ENCODE measurements at regions not wholly inside any gene's neighbourhood (a gene's known extent, or its start where the extent isn't known, plus 50 kb on each side); places are given as distances from the start of the nearest gene placed in this dataset.

DNA sequence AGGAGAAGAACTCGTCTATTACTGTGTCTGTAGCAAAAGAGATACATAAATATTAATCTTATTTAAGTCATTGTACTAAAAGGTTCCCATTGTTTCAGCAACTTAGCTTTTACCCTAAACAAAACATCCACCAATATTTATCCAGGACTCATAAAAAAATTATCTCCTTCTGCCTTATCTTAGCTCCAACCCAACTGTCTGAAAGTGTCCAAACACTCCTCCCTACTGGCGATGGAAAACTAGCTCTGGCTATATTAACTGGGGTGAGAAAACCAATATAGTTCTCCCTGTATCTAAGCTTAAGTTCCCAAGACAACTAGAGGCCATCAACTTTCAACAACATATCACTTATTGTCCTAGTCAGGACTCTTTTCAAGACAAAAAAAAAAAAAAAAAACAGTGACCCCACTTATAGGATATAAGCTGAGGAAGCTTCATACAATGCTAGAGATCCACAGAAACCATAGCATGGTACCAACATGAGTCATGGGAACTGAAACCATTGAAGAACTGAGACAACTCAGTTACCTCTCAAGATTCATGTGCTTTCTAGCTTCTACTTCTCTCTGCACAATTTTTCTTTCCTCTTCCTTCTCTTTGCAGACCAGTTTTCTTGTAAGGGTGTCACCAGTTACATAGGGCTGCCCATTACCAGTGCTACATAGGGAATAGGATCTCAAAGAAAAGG, 150.7 kb upstream of the RASA1 start:
- intact Hi-C loops (cut with micrococcal nuclease; ENCODE audit: unreplicated experiment), result no loop called here

DNA sequence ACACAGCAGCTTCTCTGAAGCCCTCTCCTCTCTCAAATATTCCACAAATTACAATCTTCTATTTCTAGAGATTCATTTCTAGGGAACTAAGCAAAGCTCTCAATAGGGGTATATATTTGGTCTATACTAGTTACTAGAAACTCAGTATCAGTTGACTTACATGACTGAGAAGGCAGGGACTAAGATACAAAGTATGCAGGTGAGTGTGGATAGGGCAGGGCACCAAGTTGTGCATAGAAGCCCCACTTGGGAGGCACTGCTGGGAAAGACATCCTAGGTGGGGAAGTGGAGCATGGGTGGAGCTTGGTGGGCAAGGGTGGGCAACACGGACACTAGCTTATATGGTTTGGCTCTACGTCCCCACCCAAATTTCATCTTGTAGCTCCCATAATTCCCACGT, 148.1 kb upstream of the RASA1 start:
- Histone ChIP-seq H3K4me1 (ENCODE audit: insufficient read depth, low read length, poor library complexity, severe bottlenecking) (peaks cover 22% of the 10 kb centered on the region), H3K9me3 (ENCODE audit: low read length) (no peaks in the 10 kb centered on the region), H3K27ac (ENCODE audit: low read depth, low read length, poor library complexity, severe bottlenecking) (no peak overlapping the region), H3K36me3 (ENCODE audit: insufficient read depth, low read length) (no peaks in the 10 kb centered on the region), H3K4me3 (ENCODE audit: low read depth, low read length, poor library complexity, severe bottlenecking) (no peak overlapping the region), H3K9me2 (ENCODE audit: insufficient read depth, low read length) (no peaks in the 10 kb centered on the region), H2AFZ (ENCODE audit: low read length) (no peak overlapping the region), H3K4me2 (ENCODE audit: low read length) (no peak overlapping the region), H3K79me2 (ENCODE audit: insufficient read depth, low read depth, low read length) (no peaks in the 10 kb centered on the region), H4K20me1 (ENCODE audit: insufficient read depth, low read length) (no peaks in the 10 kb centered on the region)
- DNase-seq (ENCODE audit: low spot score), result no peak
- no TSS peak for BruUV-seq (replicated peaks)
- ChIA-PET CTCF (ENCODE audit: unreplicated experiment) (interaction anchor here (0.9 kb wide), 1 partner anchor 45 kb away, joined by 3 read pairs; no protein-coding TSS in a partner anchor), POLR2A (interaction anchor here (0.8 kb wide), 1 partner anchor 15 kb away, joined by 4 read pairs; no protein-coding TSS in a partner anchor)
- intact Hi-C loops (cut with micrococcal nuclease; ENCODE audit: unreplicated experiment), result no loop called here
- no peak for TF ChIP-seq EZH2phosphoT487 (IDR thresholded peaks at IDR 0.05; ENCODE audit: borderline replicate concordance, low read depth, low read length)
- TF ChIP-seq, protein P1, sequence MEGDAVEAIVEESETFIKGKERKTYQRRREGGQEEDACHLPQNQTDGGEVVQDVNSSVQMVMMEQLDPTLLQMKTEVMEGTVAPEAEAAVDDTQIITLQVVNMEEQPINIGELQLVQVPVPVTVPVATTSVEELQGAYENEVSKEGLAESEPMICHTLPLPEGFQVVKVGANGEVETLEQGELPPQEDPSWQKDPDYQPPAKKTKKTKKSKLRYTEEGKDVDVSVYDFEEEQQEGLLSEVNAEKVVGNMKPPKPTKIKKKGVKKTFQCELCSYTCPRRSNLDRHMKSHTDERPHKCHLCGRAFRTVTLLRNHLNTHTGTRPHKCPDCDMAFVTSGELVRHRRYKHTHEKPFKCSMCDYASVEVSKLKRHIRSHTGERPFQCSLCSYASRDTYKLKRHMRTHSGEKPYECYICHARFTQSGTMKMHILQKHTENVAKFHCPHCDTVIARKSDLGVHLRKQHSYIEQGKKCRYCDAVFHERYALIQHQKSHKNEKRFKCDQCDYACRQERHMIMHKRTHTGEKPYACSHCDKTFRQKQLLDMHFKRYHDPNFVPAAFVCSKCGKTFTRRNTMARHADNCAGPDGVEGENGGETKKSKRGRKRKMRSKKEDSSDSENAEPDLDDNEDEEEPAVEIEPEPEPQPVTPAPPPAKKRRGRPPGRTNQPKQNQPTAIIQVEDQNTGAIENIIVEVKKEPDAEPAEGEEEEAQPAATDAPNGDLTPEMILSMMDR (conservative IDR thresholded peaks at IDR 0.05; ENCODE audit: low read length), result no peak

More for the DNA sequence above, 150.7 kb upstream of the RASA1 start:
- Histone ChIP-seq H3K27ac (ENCODE audit: low read depth, low read length, poor library complexity, severe bottlenecking) (no peak overlapping the region), H3K4me2 (ENCODE audit: low read length) (no peak overlapping the region), H3K9me3 (ENCODE audit: low read length) (no peaks in the 10 kb centered on the region), H3K79me2 (ENCODE audit: insufficient read depth, low read depth, low read length) (no peaks in the 10 kb centered on the region), H3K4me3 (ENCODE audit: low read depth, low read length, poor library complexity, severe bottlenecking) (no peak overlapping the region), H3K36me3 (ENCODE audit: insufficient read depth, low read length) (no peaks in the 10 kb centered on the region), H3K4me1 (ENCODE audit: insufficient read depth, low read length, poor library complexity, severe bottlenecking) (peaks cover 34% of the 10 kb centered on the region), H2AFZ (ENCODE audit: low read length) (no peak overlapping the region), H3K9me2 (ENCODE audit: insufficient read depth, low read length) (no peaks in the 10 kb centered on the region), H4K20me1 (ENCODE audit: insufficient read depth, low read length) (no peaks in the 10 kb centered on the region)
- ChIA-PET POLR2A (interaction anchor here (0.6 to 1.5 kb wide), 10 partner anchors 8 to 48 kb away, joined by 3 to 8 read pairs (median 4); no protein-coding TSS in a partner anchor), CTCF (ENCODE audit: unreplicated experiment) (no interaction called here)
- TF ChIP-seq EZH2phosphoT487 (IDR thresholded peaks at IDR 0.05; ENCODE audit: borderline replicate concordance, low read depth, low read length), result no peak
- TF ChIP-seq, protein P1 (conservative IDR thresholded peaks at IDR 0.05; ENCODE audit: low read length), result no peak
- no TSS peak for BruUV-seq (replicated peaks)
- DNase-seq (ENCODE audit: low spot score), result no peak

All from OCI-LY7 (cell line).